BE2C (cell line): ENCODE measurements at regions not wholly inside any gene's neighbourhood (a gene's known extent, or its start where the extent isn't known, plus 50 kb on each side); places are given as distances from the start of the nearest gene placed in this dataset.

Source experiments
- DNase-seq: peaks from one replicate; pipeline ENCODE4 v3.0.0-alpha.2; 2020
- H3K27me3 ChIP-seq: fragments of 250-450 bp; sonication (Bioruptor Pico); 2 replicates; pipeline ENCODE4 v1.5.1; 2020; ENCODE audit warnings: mild to moderate bottlenecking
- H3K36me3 ChIP-seq: fragments of 250-450 bp; sonication (Bioruptor Pico); 2 replicates; pipeline ENCODE4 v1.5.1; 2020; ENCODE audit warnings: mild to moderate bottlenecking
- H3K4me1 ChIP-seq: fragments of 250-450 bp; sonication (Bioruptor Pico); 2 replicates; pipeline ENCODE4 v1.5.1; 2020
- H3K4me3 ChIP-seq: 2 replicates; pipeline ENCODE4 v1.5.1; 2011; ENCODE audit warnings: low read depth, low read length
- H3K9me3 ChIP-seq: fragments of 250-450 bp; sonication (Bioruptor Pico); 2 replicates; pipeline ENCODE4 v1.5.1; 2020
- TF ChIP-seq, protein P1 (sequence below): IDR thresholded peaks from 2 replicates; pipeline ENCODE4 v1.5.1; 2012; ENCODE audit warnings: mild to moderate bottlenecking, low read depth, low read length

DNA sequence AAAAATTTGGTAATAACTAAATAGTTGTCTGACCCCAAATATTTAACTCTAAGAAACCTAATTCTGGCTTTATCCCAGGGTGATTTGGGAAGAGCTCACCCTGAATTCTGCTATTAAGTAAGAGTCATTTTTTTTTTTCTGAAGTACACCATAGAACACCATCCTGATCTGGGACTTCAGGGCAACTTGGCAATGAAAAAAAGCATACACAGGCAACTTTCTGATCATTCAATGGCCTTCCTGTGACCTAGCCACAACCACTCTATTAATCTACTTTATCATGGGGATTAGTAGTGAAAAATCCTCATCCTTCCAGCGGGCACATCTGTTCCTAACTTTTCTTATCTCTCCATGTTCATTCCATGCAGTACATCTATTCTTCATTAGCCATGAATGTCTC, 333.2 kb upstream of the MAD2L1 start:
- H3K4me3 ChIP-seq = no peak overlapping the region
- H3K27me3 ChIP-seq = no peaks in the 10 kb centered on the region
- H3K4me1 ChIP-seq = no peaks in the 10 kb centered on the region
- DNase-seq = no peak
- H3K36me3 ChIP-seq = no peaks in the 10 kb centered on the region
- TF ChIP-seq, protein P1, sequence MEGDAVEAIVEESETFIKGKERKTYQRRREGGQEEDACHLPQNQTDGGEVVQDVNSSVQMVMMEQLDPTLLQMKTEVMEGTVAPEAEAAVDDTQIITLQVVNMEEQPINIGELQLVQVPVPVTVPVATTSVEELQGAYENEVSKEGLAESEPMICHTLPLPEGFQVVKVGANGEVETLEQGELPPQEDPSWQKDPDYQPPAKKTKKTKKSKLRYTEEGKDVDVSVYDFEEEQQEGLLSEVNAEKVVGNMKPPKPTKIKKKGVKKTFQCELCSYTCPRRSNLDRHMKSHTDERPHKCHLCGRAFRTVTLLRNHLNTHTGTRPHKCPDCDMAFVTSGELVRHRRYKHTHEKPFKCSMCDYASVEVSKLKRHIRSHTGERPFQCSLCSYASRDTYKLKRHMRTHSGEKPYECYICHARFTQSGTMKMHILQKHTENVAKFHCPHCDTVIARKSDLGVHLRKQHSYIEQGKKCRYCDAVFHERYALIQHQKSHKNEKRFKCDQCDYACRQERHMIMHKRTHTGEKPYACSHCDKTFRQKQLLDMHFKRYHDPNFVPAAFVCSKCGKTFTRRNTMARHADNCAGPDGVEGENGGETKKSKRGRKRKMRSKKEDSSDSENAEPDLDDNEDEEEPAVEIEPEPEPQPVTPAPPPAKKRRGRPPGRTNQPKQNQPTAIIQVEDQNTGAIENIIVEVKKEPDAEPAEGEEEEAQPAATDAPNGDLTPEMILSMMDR = no peak
- H3K9me3 ChIP-seq = no peaks in the 10 kb centered on the region

DNA sequence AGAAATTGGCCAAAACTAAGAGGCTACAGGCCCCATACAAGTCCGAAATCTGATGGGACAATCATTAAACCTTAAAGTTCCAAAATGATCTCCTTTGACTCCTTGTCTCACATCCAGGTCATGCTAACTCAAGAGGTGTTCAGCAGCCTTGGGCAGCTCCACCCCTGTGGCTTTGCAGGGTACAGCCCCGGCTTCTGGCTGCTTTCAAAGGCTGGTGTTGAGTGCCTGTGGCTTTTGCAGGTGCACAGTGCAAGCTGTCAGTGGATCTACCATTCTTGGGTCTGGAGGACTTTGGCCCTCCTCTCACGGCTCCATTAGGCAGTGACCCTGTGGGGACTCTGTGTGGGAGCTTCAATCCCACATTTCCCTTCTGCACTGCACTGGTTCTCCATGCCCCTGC, 329.1 kb upstream of the MAD2L1 start:
- TF ChIP-seq, protein P1 = no peak
- Histone ChIP-seq H3K4me3 (no peak overlapping the region), H3K4me1 (no peaks in the 10 kb centered on the region), H3K27me3 (no peaks in the 10 kb centered on the region), H3K36me3 (no peaks in the 10 kb centered on the region), H3K9me3 (no peaks in the 10 kb centered on the region)
- DNase-seq = no peak

DNA sequence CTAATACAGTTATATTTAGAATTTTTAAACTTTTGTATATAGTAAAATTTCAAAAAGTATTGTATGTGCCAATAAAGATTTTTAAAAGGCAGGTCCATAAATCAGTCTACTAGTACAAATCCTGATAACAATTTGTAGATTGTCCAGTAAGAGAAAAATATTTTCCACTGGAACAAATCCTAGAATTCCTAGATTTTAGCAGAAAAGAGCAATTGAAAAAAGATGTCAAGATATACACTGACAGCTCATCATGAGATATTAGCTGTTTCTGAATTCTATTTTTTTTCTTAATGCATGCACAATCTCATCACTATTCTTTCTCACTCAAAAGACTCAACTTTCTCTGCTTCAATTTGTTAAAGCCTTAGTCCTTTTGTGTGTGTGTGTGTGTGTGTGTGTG, 289.2 kb upstream of the MAD2L1 start:
- H3K9me3 ChIP-seq = no peaks in the 10 kb centered on the region
- H3K4me3 ChIP-seq = no peak overlapping the region
- H3K27me3 ChIP-seq = no peaks in the 10 kb centered on the region
- no peak for DNase-seq
- no peaks in the 10 kb centered on the region for H3K4me1 ChIP-seq
- H3K36me3 ChIP-seq = no peaks in the 10 kb centered on the region
- TF ChIP-seq, protein P1 = no peak

DNA sequence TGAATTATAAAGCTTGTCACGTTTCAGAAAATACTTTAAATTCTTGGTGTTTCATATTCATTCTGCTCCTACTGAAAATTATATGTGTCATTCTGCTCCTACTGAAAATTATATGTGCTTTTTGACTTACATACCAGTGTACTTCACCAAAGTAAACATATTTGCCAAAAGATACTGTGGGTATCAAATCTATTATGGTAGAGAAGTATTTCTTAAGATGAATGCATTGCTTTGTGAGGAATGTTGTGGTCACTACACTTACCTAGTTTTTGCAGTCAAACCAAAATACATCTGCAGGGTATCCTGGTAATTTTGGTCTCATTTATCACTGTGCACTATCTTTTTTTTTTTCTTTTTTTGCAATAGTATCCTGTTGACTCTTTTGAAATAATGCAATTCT, 287.7 kb upstream of the MAD2L1 start:
- TF ChIP-seq, protein P1 = no peak
- no peak overlapping the region for H3K4me3 ChIP-seq
- no peak for DNase-seq

DNA sequence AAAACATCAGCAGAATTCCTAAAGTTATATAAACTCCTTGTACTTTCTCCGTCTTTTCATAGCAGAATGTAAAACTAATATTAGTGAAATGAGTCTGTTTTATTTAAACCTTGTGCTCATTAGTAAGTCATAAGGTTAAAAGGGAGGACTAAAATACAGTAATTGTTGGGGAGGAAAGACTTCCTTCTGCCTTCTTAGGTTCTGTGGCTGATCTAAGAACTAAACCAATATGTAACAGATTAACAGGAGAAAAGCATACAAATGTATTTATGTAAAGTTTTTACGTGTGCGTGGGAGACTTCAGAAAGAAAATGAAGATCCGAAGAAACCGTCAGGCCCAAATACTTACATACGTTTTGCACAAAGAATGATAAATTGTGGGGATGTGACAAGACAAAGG, 286.6 kb upstream of the MAD2L1 start:
- Histone ChIP-seq H3K4me3 (no peak overlapping the region), H3K4me1 (no peaks in the 10 kb centered on the region), H3K27me3 (no peaks in the 10 kb centered on the region), H3K9me3 (no peaks in the 10 kb centered on the region), H3K36me3 (no peaks in the 10 kb centered on the region)
- TF ChIP-seq, protein P1 = no peak
- DNase-seq = no peak

More for the DNA sequence above, 287.7 kb upstream of the MAD2L1 start:
- H3K9me3 ChIP-seq = no peaks in the 10 kb centered on the region
- no peaks in the 10 kb centered on the region for H3K36me3 ChIP-seq
- H3K4me1 ChIP-seq = no peaks in the 10 kb centered on the region
- H3K27me3 ChIP-seq = no peaks in the 10 kb centered on the region

DNA sequence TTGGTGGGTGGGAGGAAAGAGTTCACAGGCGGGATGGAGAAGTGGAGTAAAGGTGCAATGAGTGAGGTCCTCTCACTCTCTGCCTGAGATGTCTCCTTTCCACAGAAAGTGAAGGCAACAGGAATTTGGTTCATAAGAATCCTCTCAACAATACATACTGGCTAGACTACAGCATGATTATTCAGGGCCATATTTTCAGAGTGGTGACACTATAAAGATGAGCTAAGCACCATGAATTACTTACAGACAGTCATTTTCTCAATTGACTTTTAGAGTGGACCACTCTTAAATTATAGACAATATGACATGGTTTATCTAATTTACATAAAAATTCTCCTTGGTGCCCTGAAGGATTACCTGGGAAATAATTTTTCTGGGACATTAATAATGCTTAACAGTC, 286.1 kb upstream of the MAD2L1 start:
- H3K4me3 ChIP-seq = no peak overlapping the region
- no peaks in the 10 kb centered on the region for H3K27me3 ChIP-seq
- no peaks in the 10 kb centered on the region for H3K9me3 ChIP-seq
- DNase-seq = no peak
- TF ChIP-seq, protein P1 = no peak
- no peaks in the 10 kb centered on the region for H3K36me3 ChIP-seq
- H3K4me1 ChIP-seq = no peaks in the 10 kb centered on the region
